ENCODE measurements at regions not wholly inside any gene's neighbourhood (a gene's known extent, or its start where the extent isn't known, plus 50 kb on each side); places are given as distances from the start of the nearest gene placed in this dataset.

DNA sequence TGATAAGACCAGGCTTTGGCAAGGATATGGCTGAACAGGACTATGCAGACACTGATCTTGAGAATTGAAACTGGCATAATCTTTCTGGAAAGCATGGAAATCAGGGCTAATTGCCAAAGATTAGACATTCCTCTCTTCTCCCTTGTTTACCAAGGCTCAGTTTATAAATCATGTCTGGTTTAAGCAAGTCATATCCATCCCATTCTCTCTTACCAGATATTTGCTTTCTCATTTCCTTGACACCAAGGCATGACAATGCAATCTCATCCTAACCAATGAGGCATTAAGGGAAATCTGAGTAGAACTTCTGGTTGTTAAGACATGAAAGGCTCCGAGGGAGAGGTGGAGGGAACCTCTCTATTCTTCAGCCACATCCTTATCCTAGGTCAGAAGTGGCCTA, 110.3 kb upstream of the CEP85L start:
- H3K27ac ChIP-seq, result no peak overlapping the region
- TF ChIP-seq, protein P1, sequence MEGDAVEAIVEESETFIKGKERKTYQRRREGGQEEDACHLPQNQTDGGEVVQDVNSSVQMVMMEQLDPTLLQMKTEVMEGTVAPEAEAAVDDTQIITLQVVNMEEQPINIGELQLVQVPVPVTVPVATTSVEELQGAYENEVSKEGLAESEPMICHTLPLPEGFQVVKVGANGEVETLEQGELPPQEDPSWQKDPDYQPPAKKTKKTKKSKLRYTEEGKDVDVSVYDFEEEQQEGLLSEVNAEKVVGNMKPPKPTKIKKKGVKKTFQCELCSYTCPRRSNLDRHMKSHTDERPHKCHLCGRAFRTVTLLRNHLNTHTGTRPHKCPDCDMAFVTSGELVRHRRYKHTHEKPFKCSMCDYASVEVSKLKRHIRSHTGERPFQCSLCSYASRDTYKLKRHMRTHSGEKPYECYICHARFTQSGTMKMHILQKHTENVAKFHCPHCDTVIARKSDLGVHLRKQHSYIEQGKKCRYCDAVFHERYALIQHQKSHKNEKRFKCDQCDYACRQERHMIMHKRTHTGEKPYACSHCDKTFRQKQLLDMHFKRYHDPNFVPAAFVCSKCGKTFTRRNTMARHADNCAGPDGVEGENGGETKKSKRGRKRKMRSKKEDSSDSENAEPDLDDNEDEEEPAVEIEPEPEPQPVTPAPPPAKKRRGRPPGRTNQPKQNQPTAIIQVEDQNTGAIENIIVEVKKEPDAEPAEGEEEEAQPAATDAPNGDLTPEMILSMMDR (IDR thresholded peaks at IDR 0.05), result no peak
- TF ChIP-seq POLR2A (IDR thresholded peaks at IDR 0.05) (no peak), POLR2AphosphoS5 (IDR thresholded peaks at IDR 0.05) (no peak), EP300 (IDR thresholded peaks at IDR 0.05; ENCODE audit: low read depth) (no peak)
- no peaks in the 10 kb centered on the region for H3K4me1 ChIP-seq
- intact Hi-C loops (cut with DNase I; ENCODE audit: low total_unique reads), result no loop called here
- no peak for DNase-seq
- H3K36me3 ChIP-seq, result no peaks in the 10 kb centered on the region
- in situ Hi-C loops (cut with MboI; ENCODE audit: low pct_ligation_motif_present in 1 of 4, low pct_unique_long_range_greater_than_20kb in 1 of 4, low sequenced_read_pairs in 3 of 4), result no loop called here
- no peak overlapping the region for H3K4me3 ChIP-seq
- no peaks in the 10 kb centered on the region for H3K9me3 ChIP-seq
- no peaks in the 10 kb centered on the region for H3K27me3 ChIP-seq
- WGBS, 2 donors (ENCODE audit: low coverage in 1 of 2), result 63 to 76% methylated on average over 1 of the region's 1 CpG

DNA sequence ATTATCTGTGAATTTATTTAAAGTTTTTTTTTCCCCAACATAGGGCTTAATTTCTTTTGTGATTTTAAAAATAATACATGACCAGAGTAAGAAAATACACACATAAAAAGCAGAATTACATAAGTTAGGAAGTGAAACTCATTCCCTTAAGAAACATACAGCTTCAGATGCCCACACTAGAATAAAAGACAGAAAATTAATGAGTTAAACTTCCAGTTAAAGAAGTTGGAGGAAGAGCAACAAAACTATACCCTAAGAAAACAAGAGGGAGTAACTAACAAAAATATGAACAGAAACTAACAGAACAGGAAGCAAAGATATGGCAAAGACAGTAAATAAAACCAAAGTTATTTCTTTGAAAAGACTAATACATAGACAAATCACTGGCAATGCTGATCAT, 107.6 kb upstream of the CEP85L start:
- no peak overlapping the region for H3K27ac ChIP-seq
- intact Hi-C loops (cut with DNase I; ENCODE audit: low total_unique reads), result no loop called here

DNA sequence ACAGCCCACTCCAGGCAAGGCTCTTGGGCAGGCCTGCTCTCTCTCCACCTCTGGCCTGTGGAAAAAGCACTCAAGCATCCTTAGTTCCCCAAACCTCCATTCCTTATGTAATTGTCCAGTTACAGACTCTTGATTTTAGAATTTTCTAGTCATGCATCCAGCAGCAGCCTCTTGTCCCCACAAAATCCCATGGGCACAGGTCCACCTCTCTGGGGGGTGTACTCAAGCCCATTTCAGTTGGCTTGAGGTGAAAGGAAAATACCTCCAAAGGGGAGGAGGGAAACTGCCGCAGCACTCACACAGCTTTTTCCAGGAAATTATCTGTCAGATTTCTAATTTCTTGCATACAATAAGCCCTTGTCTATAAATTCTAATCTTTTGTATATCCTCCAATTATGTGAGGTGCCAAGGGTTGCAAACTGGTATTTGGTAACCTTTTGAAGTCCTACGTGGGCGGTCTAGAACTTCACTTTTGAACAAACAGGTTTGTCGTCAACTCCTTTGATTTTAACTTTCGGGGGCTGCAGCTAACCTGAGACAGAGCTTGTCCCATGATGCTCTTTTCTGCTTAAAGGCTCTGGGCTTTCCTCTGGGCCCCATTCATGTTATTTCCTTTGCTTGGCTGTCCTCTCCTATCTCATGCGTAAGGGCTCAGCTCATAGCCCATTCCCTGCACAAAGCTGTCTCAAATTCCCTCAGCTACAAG, 104.7 kb upstream of the CEP85L start:
- Histone ChIP-seq H3K36me3 (no peaks in the 10 kb centered on the region), H3K9me3 (no peaks in the 10 kb centered on the region), H3K4me3 (no peak overlapping the region), H3K27ac (no peak overlapping the region), H3K4me1 (no peaks in the 10 kb centered on the region), H3K27me3 (no peaks in the 10 kb centered on the region)
- no peak for DNase-seq
- intact Hi-C loops (cut with DNase I; ENCODE audit: low total_unique reads), result no loop called here
- in situ Hi-C loops (cut with MboI; ENCODE audit: low pct_ligation_motif_present in 1 of 4, low pct_unique_long_range_greater_than_20kb in 1 of 4, low sequenced_read_pairs in 3 of 4), result no loop called here
- TF ChIP-seq, protein P1 (IDR thresholded peaks at IDR 0.05), result no peak
- TF ChIP-seq POLR2AphosphoS5 (IDR thresholded peaks at IDR 0.05) (no peak), POLR2A (IDR thresholded peaks at IDR 0.05) (no peak), EP300 (IDR thresholded peaks at IDR 0.05; ENCODE audit: low read depth) (no peak)
- WGBS, 2 donors (ENCODE audit: low coverage in 1 of 2), result 83 to 96% methylated on average over 4 to 6 of the region's 6 CpGs

More for the DNA sequence above, 107.6 kb upstream of the CEP85L start:
- H3K27me3 ChIP-seq, result no peaks in the 10 kb centered on the region
- TF ChIP-seq, protein P1 (IDR thresholded peaks at IDR 0.05), result no peak
- no peak for TF ChIP-seq POLR2AphosphoS5 (IDR thresholded peaks at IDR 0.05)
- no peak for TF ChIP-seq EP300 (IDR thresholded peaks at IDR 0.05; ENCODE audit: low read depth)
- TF ChIP-seq POLR2A (IDR thresholded peaks at IDR 0.05), result no peak
- in situ Hi-C loops (cut with MboI; ENCODE audit: low pct_ligation_motif_present in 1 of 4, low pct_unique_long_range_greater_than_20kb in 1 of 4, low sequenced_read_pairs in 3 of 4), result no loop called here
- H3K4me1 ChIP-seq, result no peaks in the 10 kb centered on the region
- H3K36me3 ChIP-seq, result no peaks in the 10 kb centered on the region
- no peak overlapping the region for H3K4me3 ChIP-seq
- DNase-seq, result no peak
- H3K9me3 ChIP-seq, result no peaks in the 10 kb centered on the region

DNA sequence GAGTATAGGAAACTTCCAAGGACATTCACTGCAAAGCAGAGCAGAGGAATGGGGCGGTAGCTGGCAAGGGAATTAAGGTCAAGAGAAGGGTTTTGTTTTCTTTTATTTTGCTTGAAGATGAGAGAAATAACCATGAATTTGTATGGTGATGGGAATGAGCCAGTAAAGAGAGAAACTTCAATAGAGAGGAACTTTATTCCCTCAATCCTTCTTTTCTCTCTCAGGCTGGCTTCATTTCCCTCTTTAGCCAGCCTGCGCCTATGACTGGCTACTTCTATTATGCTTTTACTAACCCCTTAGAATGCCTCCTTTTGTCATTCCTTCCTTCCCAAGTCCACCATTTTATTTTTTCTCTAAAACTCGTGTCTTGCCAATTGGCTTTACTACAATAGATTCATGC, 101.4 kb upstream of the CEP85L start:
- in situ Hi-C loops (cut with MboI; ENCODE audit: low pct_ligation_motif_present in 1 of 4, low pct_unique_long_range_greater_than_20kb in 1 of 4, low sequenced_read_pairs in 3 of 4), result no loop called here
- Histone ChIP-seq H3K4me1 (peaks cover 0 to 5% (median 0%) of the 10 kb centered on the region in 4 donors), H3K27me3 (no peaks in the 10 kb centered on the region), H3K4me3 (no peak overlapping the region), H3K9me3 (no peaks in the 10 kb centered on the region), H3K27ac (no peak overlapping the region), H3K36me3 (no peaks in the 10 kb centered on the region)
- TF ChIP-seq EP300 (IDR thresholded peaks at IDR 0.05; ENCODE audit: low read depth) (no peak), POLR2A (IDR thresholded peaks at IDR 0.05) (no peak), POLR2AphosphoS5 (IDR thresholded peaks at IDR 0.05) (no peak)
- TF ChIP-seq, protein P1 (IDR thresholded peaks at IDR 0.05), result no peak
- intact Hi-C loops (cut with DNase I; ENCODE audit: low total_unique reads), result no loop called here
- no peak for DNase-seq
- WGBS, 2 donors (ENCODE audit: low coverage in 1 of 2), result 83 to 94% methylated on average over 3 of the region's 3 CpGs

Data from transverse colon (tissue), 4 donors.